GM12892 (cell line): ENCODE measurements at regions not wholly inside any gene's neighbourhood (a gene's known extent, or its start where the extent isn't known, plus 50 kb on each side); places are given as distances from the start of the nearest gene placed in this dataset.

Experiments
- POLR2A ChIP-seq: IDR thresholded peaks from 2 replicates; pipeline ENCODE4 v1.6.1; 2011; ENCODE audit warnings: low read depth, low read length, control low read depth
- POLR2AphosphoS5 ChIP-seq: IDR thresholded peaks from 2 replicates; pipeline ENCODE4 v1.6.1; 2011; ENCODE audit warnings: low read depth, low read length, control low read depth
- TAF1 ChIP-seq: IDR thresholded peaks from 2 replicates; pipeline ENCODE4 v1.6.1; 2011; ENCODE audit warnings: low read depth, mild to moderate bottlenecking, control low read depth, low read length, borderline replicate concordance

DNA sequence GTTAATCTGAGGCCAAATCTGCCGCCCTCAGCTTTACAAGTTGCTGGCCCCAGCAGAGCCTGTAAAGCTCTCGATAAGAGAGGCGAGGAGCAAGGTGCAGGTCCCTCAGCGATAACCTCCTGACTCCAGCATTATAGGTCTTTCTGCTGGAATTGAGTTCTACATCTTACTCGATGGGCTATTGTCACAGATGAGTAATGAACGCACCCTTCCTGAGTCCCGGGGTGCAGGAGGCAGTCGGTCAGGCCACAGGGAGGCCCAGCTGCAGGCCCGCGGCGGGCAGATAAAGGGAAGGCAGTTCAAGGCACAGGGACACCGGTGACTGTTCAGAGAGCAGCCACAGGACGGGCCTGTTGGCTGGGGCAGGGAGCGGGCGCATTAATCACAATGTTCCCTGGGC, 157.6 kb upstream of the OBI1 start:
- TF ChIP-seq TAF1 (no peak), POLR2AphosphoS5 (no peak), POLR2A (no peak)
